Transverse colon (tissue), 4 donors: ENCODE measurements at regions not wholly inside any gene's neighbourhood (a gene's known extent, or its start where the extent isn't known, plus 50 kb on each side); places are given as distances from the start of the nearest gene placed in this dataset.

Experiments
- CTCF ChIP-seq, 5 experiments: fragments of 200-600 bp in 3 of 5; fragments of 450-650 bp in 2 of 5; sonication (generic) in 3 of 5; IDR thresholded peaks; 1 replicate in 2 of 5; 2 replicates in 3 of 5; pipeline ENCODE4 v1.5.1; 2016 to 2017; ENCODE audit warnings: antibody characterized with exemption in 5 of 5, inconsistent platforms in 3 of 5, mild to moderate bottlenecking in 2 of 5, moderate library complexity in 1 of 5
- EP300 ChIP-seq: sonication (generic); formaldehyde crosslinking; IDR thresholded peaks from one replicate; pipeline ENCODE4 v1.6.1; 2017; ENCODE audit warnings: antibody characterized with exemption, low read depth
- POLR2A ChIP-seq: fragments of 450-650 bp; IDR thresholded peaks from one replicate; pipeline ENCODE4 v1.6.1; 2016; ENCODE audit warnings: antibody characterized with exemption, mild to moderate bottlenecking, moderate library complexity
- POLR2AphosphoS5 ChIP-seq, 3 donors: sonication (generic); formaldehyde crosslinking; IDR thresholded peaks; one replicate each; pipeline ENCODE4 v1.6.1; 2016; ENCODE audit warnings: antibody characterized with exemption in 3 of 3

GRCh38 chr7:108686494-108686893 lies 116.8 kb downstream of the DNAJB9 start:
- TF ChIP-seq CTCF (IDR thresholded peaks at IDR 0.05) (no peak), POLR2AphosphoS5 (IDR thresholded peaks at IDR 0.05) (no peak), POLR2A (no peak), EP300 (no peak)
